ENCODE measurements at regions not wholly inside any gene's neighbourhood (a gene's known extent, or its start where the extent isn't known, plus 50 kb on each side); places are given as distances from the start of the nearest gene placed in this dataset.
A peak's percentile ranks its signal among the peaks of the same experiment; 100 is the strongest.

- H3K79me1 ChIP-seq (ENCODE audit: low read depth, low read length), result peaks cover 2% of the 10 kb centered on the region
- no peak overlapping the region for H2BK120ac ChIP-seq (ENCODE audit: low read depth, low read length)
- H3K4ac ChIP-seq (ENCODE audit: low read length), result no peak overlapping the region
- no peak overlapping the region for H3K18ac ChIP-seq (ENCODE audit: low read length)
- H3K9me3 ChIP-seq (replicated peaks in 1 of 2; ENCODE audit: control insufficient read depth in 2 of 2, insufficient read depth in 1 of 2, low read depth in 1 of 2, low read length in 2 of 2), result no peaks in the 10 kb centered on the region
- no peak overlapping the region for H3K9ac ChIP-seq (ENCODE audit: low read depth, low read length, poor library complexity)
- H2BK12ac ChIP-seq (ENCODE audit: low read length), result no peak overlapping the region
- H2BK15ac ChIP-seq (ENCODE audit: low read length), result no peak overlapping the region
- no peak overlapping the region for H4K91ac ChIP-seq (ENCODE audit: low read depth, low read length, poor library complexity)
- H3K27ac ChIP-seq (replicated peaks; ENCODE audit: low read length), result no peak overlapping the region
- peaks cover 0 to 3% of the 10 kb centered on the region in 2 donors for H3K4me1 ChIP-seq (ENCODE audit: control insufficient read depth in 2 of 2, insufficient read depth in 1 of 2, low read depth in 1 of 2, low read length in 2 of 2)
- no CpG with 5 or more reads among the region's 2 CpGs for WGBS, 2 donors (ENCODE audit: extremely low coverage in 2 of 2, insufficient read length in 2 of 2, insufficient replicate concordance in 1 of 2)
- DNase-seq (ENCODE audit: low spot score), result no peak
- no peak overlapping the region for H2AK5ac ChIP-seq (ENCODE audit: low read depth, low read length)
- no peaks in the 10 kb centered on the region for H3K27me3 ChIP-seq (ENCODE audit: control insufficient read depth in 3 of 3, insufficient read depth in 3 of 3, low read depth in 1 of 3, low read length in 3 of 3)
- H3K23ac ChIP-seq (ENCODE audit: low read depth, low read length, poor library complexity), result no peak overlapping the region
- no peak overlapping the region for H3K4me2 ChIP-seq (ENCODE audit: insufficient read depth, low read length, poor library complexity, severe bottlenecking)
- H3K36me3 ChIP-seq (replicated peaks in 1 of 2; ENCODE audit: control insufficient read depth in 2 of 2, insufficient read depth in 2 of 2, low read length in 2 of 2), result no peaks in the 10 kb centered on the region
- H2BK5ac ChIP-seq (ENCODE audit: low read length), result no peak overlapping the region
- no peak overlapping the region for H3K14ac ChIP-seq (ENCODE audit: low read length)
- no peak overlapping the region for H2AFZ ChIP-seq (ENCODE audit: low read length)
- no peak overlapping the region for H3K4me3 ChIP-seq (ENCODE audit: low read length in 2 of 2)
- no peak overlapping the region for H4K8ac ChIP-seq (ENCODE audit: low read depth, low read length)
These were observed 223.4 kb downstream of the SPRY2 start for GRCh38 chr13:80117515-80117914.

DNA sequence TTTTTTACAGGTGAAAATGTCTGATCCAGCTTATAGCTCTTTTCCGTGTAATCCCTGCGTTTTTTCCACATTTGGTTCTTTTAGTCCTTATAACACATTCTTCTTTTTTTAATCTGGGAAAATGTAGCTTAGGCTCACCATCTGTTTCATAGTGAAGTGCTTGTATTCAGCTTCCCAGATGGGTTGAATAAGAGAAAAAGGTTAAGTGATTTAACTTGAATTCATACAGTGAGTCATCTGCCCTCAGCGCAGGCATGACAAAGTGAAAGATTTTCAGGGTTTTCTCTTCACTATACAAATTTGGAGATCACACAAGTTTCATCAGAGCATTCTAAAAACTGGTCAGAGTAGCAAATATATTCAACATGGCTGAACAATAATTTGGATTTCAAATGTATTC is 224.8 kb downstream of the SPRY2 start:
- H3K9ac ChIP-seq (ENCODE audit: low read depth, low read length, poor library complexity), result no peak overlapping the region
- no peak overlapping the region for H2BK12ac ChIP-seq (ENCODE audit: low read length)
- H3K18ac ChIP-seq (ENCODE audit: low read length), result no peak overlapping the region
- peaks cover 0 to 3% of the 10 kb centered on the region in 2 donors for H3K4me1 ChIP-seq (ENCODE audit: control insufficient read depth in 2 of 2, insufficient read depth in 1 of 2, low read depth in 1 of 2, low read length in 2 of 2)
- H2BK120ac ChIP-seq (ENCODE audit: low read depth, low read length), result no peak overlapping the region
- no peaks in the 10 kb centered on the region for H3K9me3 ChIP-seq (replicated peaks in 1 of 2; ENCODE audit: control insufficient read depth in 2 of 2, insufficient read depth in 1 of 2, low read depth in 1 of 2, low read length in 2 of 2)
- H2AK5ac ChIP-seq (ENCODE audit: low read depth, low read length), result no peak overlapping the region
- no peak for DNase-seq (ENCODE audit: low spot score)
- no peak overlapping the region for H3K14ac ChIP-seq (ENCODE audit: low read length)
- no peak overlapping the region for H3K4me2 ChIP-seq (ENCODE audit: insufficient read depth, low read length, poor library complexity, severe bottlenecking)
- no peak overlapping the region for H4K8ac ChIP-seq (ENCODE audit: low read depth, low read length)
- H2BK15ac ChIP-seq (ENCODE audit: low read length), result no peak overlapping the region
- H3K4me3 ChIP-seq (ENCODE audit: low read length in 2 of 2), result no peak overlapping the region
- H2BK5ac ChIP-seq (ENCODE audit: low read length), result no peak overlapping the region
- H3K79me1 ChIP-seq (ENCODE audit: low read depth, low read length), result peaks cover 2% of the 10 kb centered on the region
- no peak overlapping the region for H3K27ac ChIP-seq (replicated peaks; ENCODE audit: low read length)
- H3K23ac ChIP-seq (ENCODE audit: low read depth, low read length, poor library complexity), result no peak overlapping the region
- H3K27me3 ChIP-seq (ENCODE audit: control insufficient read depth in 3 of 3, insufficient read depth in 3 of 3, low read depth in 1 of 3, low read length in 3 of 3), result no peaks in the 10 kb centered on the region
- peak overlapping the region; percentile 4 for H2AFZ ChIP-seq (ENCODE audit: low read length)
- no peak overlapping the region for H4K91ac ChIP-seq (ENCODE audit: low read depth, low read length, poor library complexity)
- H3K36me3 ChIP-seq (replicated peaks in 1 of 2; ENCODE audit: control insufficient read depth in 2 of 2, insufficient read depth in 2 of 2, low read length in 2 of 2), result no peaks in the 10 kb centered on the region
- no CpG with 5 or more reads among the region's 3 CpGs for WGBS, 2 donors (ENCODE audit: extremely low coverage in 2 of 2, insufficient read length in 2 of 2, insufficient replicate concordance in 1 of 2)
- H3K4ac ChIP-seq (ENCODE audit: low read length), result no peak overlapping the region

GRCh38 chr13:80115616-80116015 is 225.3 kb downstream of the SPRY2 start:
- no peak overlapping the region for H2BK120ac ChIP-seq (ENCODE audit: low read depth, low read length)
- no peak for DNase-seq (ENCODE audit: low spot score)
- no peak overlapping the region for H4K8ac ChIP-seq (ENCODE audit: low read depth, low read length)
- no peak overlapping the region for H2AK5ac ChIP-seq (ENCODE audit: low read depth, low read length)
- no peak overlapping the region for H3K9ac ChIP-seq (ENCODE audit: low read depth, low read length, poor library complexity)
- H3K79me1 ChIP-seq (ENCODE audit: low read depth, low read length), result peaks cover 2% of the 10 kb centered on the region
- H2BK12ac ChIP-seq (ENCODE audit: low read length), result no peak overlapping the region
- H3K4ac ChIP-seq (ENCODE audit: low read length), result no peak overlapping the region
- no peaks in the 10 kb centered on the region for H3K27me3 ChIP-seq (ENCODE audit: control insufficient read depth in 3 of 3, insufficient read depth in 3 of 3, low read depth in 1 of 3, low read length in 3 of 3)
- H3K9me3 ChIP-seq (replicated peaks in 1 of 2; ENCODE audit: control insufficient read depth in 2 of 2, insufficient read depth in 1 of 2, low read depth in 1 of 2, low read length in 2 of 2), result no peaks in the 10 kb centered on the region
- H2AFZ ChIP-seq (ENCODE audit: low read length), result peak overlapping the region; percentile 4
- no peak overlapping the region for H2BK15ac ChIP-seq (ENCODE audit: low read length)
- no peak overlapping the region for H3K14ac ChIP-seq (ENCODE audit: low read length)
- H3K4me1 ChIP-seq (ENCODE audit: control insufficient read depth in 2 of 2, insufficient read depth in 1 of 2, low read depth in 1 of 2, low read length in 2 of 2), result peaks cover 0 to 3% of the 10 kb centered on the region in 2 donors
- no peak overlapping the region for H3K4me3 ChIP-seq (ENCODE audit: low read length in 2 of 2)
- H3K36me3 ChIP-seq (replicated peaks in 1 of 2; ENCODE audit: control insufficient read depth in 2 of 2, insufficient read depth in 2 of 2, low read length in 2 of 2), result no peaks in the 10 kb centered on the region
- no peak overlapping the region for H2BK5ac ChIP-seq (ENCODE audit: low read length)
- no CpG with 5 or more reads among the region's 1 CpG for WGBS, 2 donors (ENCODE audit: extremely low coverage in 2 of 2, insufficient read length in 2 of 2, insufficient replicate concordance in 1 of 2)
- H3K23ac ChIP-seq (ENCODE audit: low read depth, low read length, poor library complexity), result no peak overlapping the region
- no peak overlapping the region for H3K4me2 ChIP-seq (ENCODE audit: insufficient read depth, low read length, poor library complexity, severe bottlenecking)
- no peak overlapping the region for H3K27ac ChIP-seq (replicated peaks; ENCODE audit: low read length)
- no peak overlapping the region for H3K18ac ChIP-seq (ENCODE audit: low read length)
- no peak overlapping the region for H4K91ac ChIP-seq (ENCODE audit: low read depth, low read length, poor library complexity)

DNA sequence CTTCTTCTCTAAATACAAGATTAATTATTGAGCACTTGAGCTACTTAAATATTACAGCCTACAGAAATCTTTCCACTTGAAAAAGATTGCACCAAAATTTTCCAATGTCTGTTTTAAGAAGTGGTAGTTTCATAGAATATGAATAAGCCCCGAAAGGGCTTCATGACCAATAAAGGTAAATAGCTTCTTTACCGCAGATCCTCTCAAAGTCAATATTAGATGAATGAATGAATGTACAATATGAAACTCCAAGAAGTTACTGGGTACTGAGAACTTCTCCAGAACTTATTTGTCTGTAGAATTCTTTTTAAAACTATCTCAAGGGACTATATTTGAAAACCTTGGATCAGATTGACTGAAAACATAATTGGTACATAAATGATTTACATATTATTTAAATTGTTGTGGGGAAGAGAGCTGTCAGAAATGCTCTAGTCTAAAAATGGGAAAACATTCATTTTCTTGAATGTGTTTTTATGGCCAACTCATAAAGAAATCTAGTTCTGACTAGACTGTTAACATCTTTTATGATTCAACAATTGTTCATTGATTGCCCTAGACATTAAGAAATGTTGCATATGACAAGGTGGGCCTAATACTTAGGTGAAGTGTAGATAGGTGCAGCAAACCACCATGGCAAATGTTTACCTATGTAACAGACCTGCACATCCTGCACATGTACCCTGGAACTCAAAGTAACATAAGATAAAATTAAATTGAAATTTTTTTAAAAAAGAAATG is 227.0 kb downstream of the SPRY2 start:
- Histone ChIP-seq H3K4me3 (ENCODE audit: low read length in 2 of 2) (no peak overlapping the region), H4K91ac (ENCODE audit: low read depth, low read length, poor library complexity) (no peak overlapping the region), H2AFZ (ENCODE audit: low read length) (no peak overlapping the region), H3K4me2 (ENCODE audit: insufficient read depth, low read length, poor library complexity, severe bottlenecking) (no peak overlapping the region), H3K4ac (ENCODE audit: low read length) (no peak overlapping the region), H4K8ac (ENCODE audit: low read depth, low read length) (no peak overlapping the region), H3K79me1 (ENCODE audit: low read depth, low read length) (no peaks in the 10 kb centered on the region), H3K14ac (ENCODE audit: low read length) (no peak overlapping the region), H3K18ac (ENCODE audit: low read length) (no peak overlapping the region), H2BK5ac (ENCODE audit: low read length) (no peak overlapping the region), H2AK5ac (ENCODE audit: low read depth, low read length) (no peak overlapping the region), H3K27me3 (ENCODE audit: control insufficient read depth in 3 of 3, insufficient read depth in 3 of 3, low read depth in 1 of 3, low read length in 3 of 3) (no peaks in the 10 kb centered on the region), H3K27ac (replicated peaks; ENCODE audit: low read length) (no peak overlapping the region), H3K9me3 (replicated peaks in 1 of 2; ENCODE audit: control insufficient read depth in 2 of 2, insufficient read depth in 1 of 2, low read depth in 1 of 2, low read length in 2 of 2) (peaks cover 0 to under 1% of the 10 kb centered on the region in 2 donors), H3K4me1 (ENCODE audit: control insufficient read depth in 2 of 2, insufficient read depth in 1 of 2, low read depth in 1 of 2, low read length in 2 of 2) (peaks cover 0 to 3% of the 10 kb centered on the region in 2 donors), H2BK15ac (ENCODE audit: low read length) (no peak overlapping the region), H3K23ac (ENCODE audit: low read depth, low read length, poor library complexity) (no peak overlapping the region), H3K9ac (ENCODE audit: low read depth, low read length, poor library complexity) (no peak overlapping the region), H2BK12ac (ENCODE audit: low read length) (no peak overlapping the region), H2BK120ac (ENCODE audit: low read depth, low read length) (no peak overlapping the region), H3K36me3 (replicated peaks in 1 of 2; ENCODE audit: control insufficient read depth in 2 of 2, insufficient read depth in 2 of 2, low read length in 2 of 2) (no peaks in the 10 kb centered on the region)
- no CpG with 5 or more reads among the region's 2 CpGs for WGBS, 2 donors (ENCODE audit: extremely low coverage in 2 of 2, insufficient read length in 2 of 2, insufficient replicate concordance in 1 of 2)
- no peak for DNase-seq (ENCODE audit: low spot score)

Measured in neuronal stem cell (in vitro differentiated cells).